Body of pancreas (tissue), 4 donors: ENCODE measurements at regions not wholly inside any gene's neighbourhood (a gene's known extent, or its start where the extent isn't known, plus 50 kb on each side); places are given as distances from the start of the nearest gene placed in this dataset.

Source experiments
- POLR2A ChIP-seq, 3 donors: fragments of 450-650 bp; IDR thresholded peaks; one replicate each; pipeline ENCODE4 v1.6.1; 2016; ENCODE audit warnings: antibody characterized with exemption in 3 of 3, mild to moderate bottlenecking in 2 of 3
- TF ChIP-seq, protein P1 (sequence below), 7 experiments: fragments of 450-650 bp in 4 of 7; fragments of 200-600 bp in 3 of 7; sonication (generic) in 3 of 7; IDR thresholded peaks; one replicate each; pipeline ENCODE4 v1.5.1; 2016 to 2019; ENCODE audit warnings: antibody characterized with exemption in 7 of 7

DNA sequence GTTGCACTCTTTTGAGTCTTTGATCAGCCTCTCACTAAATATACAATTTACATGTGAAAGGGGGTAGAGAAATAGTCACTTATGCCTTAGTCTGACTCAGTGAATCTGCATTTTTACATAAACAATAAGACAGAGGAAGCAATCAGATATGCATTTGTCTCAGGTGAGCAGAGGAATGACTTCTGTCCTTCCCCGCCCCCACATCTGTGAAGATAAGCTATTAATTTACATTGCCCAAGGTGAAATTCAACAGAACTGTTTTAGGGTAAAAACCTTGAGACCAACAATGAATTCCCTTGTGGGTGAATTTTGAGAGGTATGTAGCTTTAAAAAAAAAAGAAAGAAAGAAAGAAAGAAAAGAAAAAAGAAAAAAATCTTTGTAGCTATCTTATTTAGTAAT lies 1302.9 kb upstream of the ACVR2A start:
- TF ChIP-seq, protein P1, sequence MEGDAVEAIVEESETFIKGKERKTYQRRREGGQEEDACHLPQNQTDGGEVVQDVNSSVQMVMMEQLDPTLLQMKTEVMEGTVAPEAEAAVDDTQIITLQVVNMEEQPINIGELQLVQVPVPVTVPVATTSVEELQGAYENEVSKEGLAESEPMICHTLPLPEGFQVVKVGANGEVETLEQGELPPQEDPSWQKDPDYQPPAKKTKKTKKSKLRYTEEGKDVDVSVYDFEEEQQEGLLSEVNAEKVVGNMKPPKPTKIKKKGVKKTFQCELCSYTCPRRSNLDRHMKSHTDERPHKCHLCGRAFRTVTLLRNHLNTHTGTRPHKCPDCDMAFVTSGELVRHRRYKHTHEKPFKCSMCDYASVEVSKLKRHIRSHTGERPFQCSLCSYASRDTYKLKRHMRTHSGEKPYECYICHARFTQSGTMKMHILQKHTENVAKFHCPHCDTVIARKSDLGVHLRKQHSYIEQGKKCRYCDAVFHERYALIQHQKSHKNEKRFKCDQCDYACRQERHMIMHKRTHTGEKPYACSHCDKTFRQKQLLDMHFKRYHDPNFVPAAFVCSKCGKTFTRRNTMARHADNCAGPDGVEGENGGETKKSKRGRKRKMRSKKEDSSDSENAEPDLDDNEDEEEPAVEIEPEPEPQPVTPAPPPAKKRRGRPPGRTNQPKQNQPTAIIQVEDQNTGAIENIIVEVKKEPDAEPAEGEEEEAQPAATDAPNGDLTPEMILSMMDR (IDR thresholded peaks at IDR 0.05) = no peak
- no peak for TF ChIP-seq POLR2A (IDR thresholded peaks at IDR 0.05)
